ENCODE measurements at regions not wholly inside any gene's neighbourhood (a gene's known extent, or its start where the extent isn't known, plus 50 kb on each side); places are given as distances from the start of the nearest gene placed in this dataset.

GRCh38 chr1:83763361-83764095, 235.4 kb downstream of the TTLL7 start:
- TF ChIP-seq POLR2AphosphoS5 (IDR thresholded peaks at IDR 0.05) (no peak), POLR2A (IDR thresholded peaks at IDR 0.05) (no peak), EP300 (IDR thresholded peaks at IDR 0.05) (no peak)
- TF ChIP-seq, protein P1, sequence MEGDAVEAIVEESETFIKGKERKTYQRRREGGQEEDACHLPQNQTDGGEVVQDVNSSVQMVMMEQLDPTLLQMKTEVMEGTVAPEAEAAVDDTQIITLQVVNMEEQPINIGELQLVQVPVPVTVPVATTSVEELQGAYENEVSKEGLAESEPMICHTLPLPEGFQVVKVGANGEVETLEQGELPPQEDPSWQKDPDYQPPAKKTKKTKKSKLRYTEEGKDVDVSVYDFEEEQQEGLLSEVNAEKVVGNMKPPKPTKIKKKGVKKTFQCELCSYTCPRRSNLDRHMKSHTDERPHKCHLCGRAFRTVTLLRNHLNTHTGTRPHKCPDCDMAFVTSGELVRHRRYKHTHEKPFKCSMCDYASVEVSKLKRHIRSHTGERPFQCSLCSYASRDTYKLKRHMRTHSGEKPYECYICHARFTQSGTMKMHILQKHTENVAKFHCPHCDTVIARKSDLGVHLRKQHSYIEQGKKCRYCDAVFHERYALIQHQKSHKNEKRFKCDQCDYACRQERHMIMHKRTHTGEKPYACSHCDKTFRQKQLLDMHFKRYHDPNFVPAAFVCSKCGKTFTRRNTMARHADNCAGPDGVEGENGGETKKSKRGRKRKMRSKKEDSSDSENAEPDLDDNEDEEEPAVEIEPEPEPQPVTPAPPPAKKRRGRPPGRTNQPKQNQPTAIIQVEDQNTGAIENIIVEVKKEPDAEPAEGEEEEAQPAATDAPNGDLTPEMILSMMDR (IDR thresholded peaks at IDR 0.05) = no peak
